Keratinocyte (primary cell): ENCODE measurements at regions not wholly inside any gene's neighbourhood (a gene's known extent, or its start where the extent isn't known, plus 50 kb on each side); places are given as distances from the start of the nearest gene placed in this dataset.

ENCODE experiments used
- DNase-seq: peaks from one replicate; pipeline ENCODE4 v3.0.0-alpha.2; 2011; ENCODE audit warnings: low read depth, missing footprints, low spot score
- FAIRE-seq: peaks from 2 replicates; lab custom pipeline; 2011; peaks lifted over from hg19 to GRCh38; lab: Jason Lieb, UNC
- H2AFZ ChIP-seq: 2 replicates; pipeline ENCODE4 v1.6.0; 2012; ENCODE audit warnings: low read length, control low read depth, inconsistent platforms; ENCODE audit not compliant: control insufficient read depth
- H3K27ac ChIP-seq: 2 replicates; pipeline ENCODE4 v1.5.1; 2011; ENCODE audit warnings: low read length; ENCODE audit not compliant: control insufficient read depth, insufficient read depth
- H3K27me3 ChIP-seq: 3 replicates; pipeline ENCODE4 v1.6.0; 2011; ENCODE audit warnings: low read length; ENCODE audit not compliant: control insufficient read depth, insufficient read depth; ENCODE audit errors: extremely low read depth
- H3K36me3 ChIP-seq, 2 experiments: 2 replicates in 1 of 2; 3 replicates in 1 of 2; pipeline ENCODE4 v1.5.1; 2011; ENCODE audit warnings: low read length in 2 of 2, mild to moderate bottlenecking in 1 of 2; ENCODE audit not compliant: control insufficient read depth in 2 of 2, insufficient read depth in 2 of 2; ENCODE audit errors: extremely low read depth in 1 of 2
- H3K4me1 ChIP-seq: 3 replicates; pipeline ENCODE4 v1.5.1; 2011; ENCODE audit warnings: low read length; ENCODE audit not compliant: control insufficient read depth, insufficient read depth; ENCODE audit errors: extremely low read depth
- H3K4me2 ChIP-seq: 3 replicates; pipeline ENCODE4 v1.6.0; 2011; ENCODE audit warnings: low read depth, low read length; ENCODE audit not compliant: control insufficient read depth, insufficient read depth; ENCODE audit errors: extremely low read depth
- H3K4me3 ChIP-seq, 3 experiments: fragments of 200-600 bp in 1 of 3; sonication (generic) in 1 of 3; 2 replicates in 2 of 3; 3 replicates in 1 of 3; pipeline ENCODE4 v1.5.1; 2011 to 2016; ENCODE audit warnings: low read length in 3 of 3, mild to moderate bottlenecking in 3 of 3, control low read depth in 2 of 3, inconsistent platforms in 1 of 3, low read depth in 1 of 3, mixed read lengths in 1 of 3, mixed run types in 1 of 3, moderate library complexity in 1 of 3; ENCODE audit not compliant: control insufficient read depth in 2 of 3, insufficient read depth in 2 of 3; ENCODE audit errors: extremely low read depth in 1 of 3
- H3K79me2 ChIP-seq: 2 replicates; pipeline ENCODE4 v1.6.0; 2012; ENCODE audit warnings: low read length; ENCODE audit not compliant: control insufficient read depth, insufficient read depth
- H3K9ac ChIP-seq: 3 replicates; pipeline ENCODE4 v1.6.0; 2011; ENCODE audit warnings: low read length; ENCODE audit not compliant: control insufficient read depth, insufficient read depth; ENCODE audit errors: extremely low read depth
- H3K9me1 ChIP-seq: 3 replicates; pipeline ENCODE4 v1.6.0; 2011; ENCODE audit warnings: low read length; ENCODE audit not compliant: control insufficient read depth, insufficient read depth; ENCODE audit errors: extremely low read depth
- H3K9me3 ChIP-seq: 2 replicates; pipeline ENCODE4 v1.5.1; 2012; ENCODE audit warnings: low read depth, low read length; ENCODE audit not compliant: control insufficient read depth
- H4K20me1 ChIP-seq: 3 replicates; pipeline ENCODE4 v1.6.0; 2011; ENCODE audit warnings: low read length; ENCODE audit not compliant: control insufficient read depth, insufficient read depth; ENCODE audit errors: extremely low read depth
- EZH2 ChIP-seq: IDR thresholded peaks from one replicate; pipeline ENCODE4 v1.6.1; 2012; ENCODE audit warnings: inconsistent platforms, mild to moderate bottlenecking, low read length, moderate library complexity
- dilution Hi-C: fragments of 300-500 bp; cut with MboI; formaldehyde crosslinking; loops from one replicate; pipeline ENCODE4 v1.7.0; 2020; ENCODE audit warnings: low sequenced_read_pairs; ENCODE audit not compliant: extremely low pct_ligation_motif_present
- TF ChIP-seq, protein P1 (sequence below), 3 experiments: IDR thresholded peaks in 1 of 3; conservative IDR thresholded peaks in 1 of 3; optimal IDR thresholded peaks in 1 of 3; 2 replicates in 2 of 3; 3 replicates in 1 of 3; pipeline versions ENCODE3 to v1.5.1; 2011; ENCODE audit warnings: low read length in 3 of 3, mild to moderate bottlenecking in 3 of 3, moderate library complexity in 2 of 3, control low read depth in 1 of 3, inconsistent platforms in 1 of 3; ENCODE audit not compliant: insufficient read depth in 2 of 3; ENCODE audit errors: extremely low read depth in 1 of 3

DNA sequence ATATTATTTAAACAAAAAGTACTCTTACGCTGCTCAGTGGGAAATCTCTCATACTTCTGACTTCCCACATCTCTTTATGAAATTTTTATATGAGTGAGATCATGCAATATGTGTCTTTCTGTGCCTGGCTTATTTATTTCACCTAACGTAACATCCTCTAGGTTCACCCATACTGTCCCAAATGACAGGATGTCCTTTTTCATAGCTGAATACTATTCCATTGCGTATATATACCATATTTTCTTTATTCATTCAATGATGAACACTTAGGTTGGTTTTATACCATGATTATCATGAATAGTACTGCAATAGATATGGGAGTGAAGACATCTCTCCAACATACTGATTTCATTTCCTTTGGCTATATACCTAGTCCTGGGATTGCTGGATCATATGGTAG is 57.8 kb upstream of the TPP2 start:
- no peaks in the 10 kb centered on the region for H3K9me3 ChIP-seq
- dilution Hi-C loops: no loop called here
- no peak overlapping the region for H2AFZ ChIP-seq
- TF ChIP-seq, protein P1, sequence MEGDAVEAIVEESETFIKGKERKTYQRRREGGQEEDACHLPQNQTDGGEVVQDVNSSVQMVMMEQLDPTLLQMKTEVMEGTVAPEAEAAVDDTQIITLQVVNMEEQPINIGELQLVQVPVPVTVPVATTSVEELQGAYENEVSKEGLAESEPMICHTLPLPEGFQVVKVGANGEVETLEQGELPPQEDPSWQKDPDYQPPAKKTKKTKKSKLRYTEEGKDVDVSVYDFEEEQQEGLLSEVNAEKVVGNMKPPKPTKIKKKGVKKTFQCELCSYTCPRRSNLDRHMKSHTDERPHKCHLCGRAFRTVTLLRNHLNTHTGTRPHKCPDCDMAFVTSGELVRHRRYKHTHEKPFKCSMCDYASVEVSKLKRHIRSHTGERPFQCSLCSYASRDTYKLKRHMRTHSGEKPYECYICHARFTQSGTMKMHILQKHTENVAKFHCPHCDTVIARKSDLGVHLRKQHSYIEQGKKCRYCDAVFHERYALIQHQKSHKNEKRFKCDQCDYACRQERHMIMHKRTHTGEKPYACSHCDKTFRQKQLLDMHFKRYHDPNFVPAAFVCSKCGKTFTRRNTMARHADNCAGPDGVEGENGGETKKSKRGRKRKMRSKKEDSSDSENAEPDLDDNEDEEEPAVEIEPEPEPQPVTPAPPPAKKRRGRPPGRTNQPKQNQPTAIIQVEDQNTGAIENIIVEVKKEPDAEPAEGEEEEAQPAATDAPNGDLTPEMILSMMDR (optimal IDR thresholded peaks at IDR 0.05 in 1 of 3, IDR thresholded peaks at IDR 0.05 in 1 of 3, conservative IDR thresholded peaks at IDR 0.05 in 1 of 3; ENCODE audit: extremely low read depth in 1 of 3, insufficient read depth in 2 of 3, low read length in 3 of 3): no peak
- TF ChIP-seq EZH2: no peak
- no peaks in the 10 kb centered on the region for H3K27me3 ChIP-seq
- no peaks in the 10 kb centered on the region for H3K79me2 ChIP-seq
- no peak overlapping the region for H3K9ac ChIP-seq
- H3K4me2 ChIP-seq: no peak overlapping the region
- no peak overlapping the region for H3K4me3 ChIP-seq
- FAIRE-seq: no peak
- no peak for DNase-seq
- no peak overlapping the region for H3K27ac ChIP-seq
- no peaks in the 10 kb centered on the region for H3K36me3 ChIP-seq
- no peaks in the 10 kb centered on the region for H4K20me1 ChIP-seq
- H3K4me1 ChIP-seq: no peaks in the 10 kb centered on the region
- H3K9me1 ChIP-seq: no peaks in the 10 kb centered on the region

DNA sequence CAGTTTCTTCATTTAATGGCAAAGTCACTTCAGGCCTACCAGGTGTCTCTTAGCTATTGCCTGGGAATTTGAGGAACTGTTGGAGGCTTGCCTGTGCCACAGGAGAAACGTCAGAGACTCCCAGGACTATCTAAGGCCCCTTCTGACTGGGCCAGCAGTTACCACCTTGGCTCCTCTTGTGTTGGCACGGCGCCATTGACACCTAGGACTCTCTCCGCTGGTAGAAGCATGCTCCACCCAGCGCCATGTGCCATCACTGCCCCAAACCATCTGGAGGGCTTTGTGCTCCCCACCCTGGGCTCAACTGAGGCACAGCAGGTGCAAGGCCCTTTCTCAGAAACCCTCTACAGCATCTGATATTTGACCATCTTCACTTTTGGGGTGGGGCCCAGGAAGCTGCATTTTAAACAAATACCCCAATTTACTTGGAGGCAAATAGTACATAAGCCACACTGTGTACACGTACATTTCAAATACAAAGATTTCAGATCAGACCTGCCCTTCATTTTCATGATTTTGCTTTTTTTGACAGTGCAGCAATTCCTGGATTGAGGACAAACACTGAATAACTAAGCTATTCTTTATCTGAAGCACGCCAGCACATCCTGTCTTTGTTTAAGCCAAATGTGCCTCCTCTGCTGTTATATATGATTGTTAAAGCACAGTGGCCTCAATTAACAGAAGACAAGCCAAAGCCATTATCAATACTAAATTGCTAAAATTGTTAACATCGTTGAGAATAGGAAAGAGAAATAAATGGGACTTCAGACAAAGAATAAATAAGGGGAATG is 59.9 kb upstream of the TPP2 start:
- TF ChIP-seq EZH2: no peak
- TF ChIP-seq, protein P1 (optimal IDR thresholded peaks at IDR 0.05 in 1 of 3, IDR thresholded peaks at IDR 0.05 in 1 of 3, conservative IDR thresholded peaks at IDR 0.05 in 1 of 3; ENCODE audit: extremely low read depth in 1 of 3, insufficient read depth in 2 of 3, low read length in 3 of 3): no peak
- Histone ChIP-seq H3K4me1 (no peaks in the 10 kb centered on the region), H4K20me1 (no peaks in the 10 kb centered on the region), H3K79me2 (no peaks in the 10 kb centered on the region), H3K27ac (no peak overlapping the region), H3K9me3 (no peaks in the 10 kb centered on the region), H2AFZ (no peak overlapping the region), H3K36me3 (no peaks in the 10 kb centered on the region), H3K27me3 (no peaks in the 10 kb centered on the region), H3K9ac (no peak overlapping the region), H3K4me2 (no peak overlapping the region), H3K4me3 (no peak overlapping the region), H3K9me1 (no peaks in the 10 kb centered on the region)
- FAIRE-seq (no peak), DNase-seq (no peak)
- dilution Hi-C loops: no loop called here
